ENCODE measurements at regions not wholly inside any gene's neighbourhood (a gene's known extent, or its start where the extent isn't known, plus 50 kb on each side); places are given as distances from the start of the nearest gene placed in this dataset.

GRCh38 chr9:33709269-33709668, 86.1 kb upstream of the PRSS3 start:
- TF ChIP-seq CTCF (IDR thresholded peaks at IDR 0.05) (no peak), POLR2AphosphoS5 (IDR thresholded peaks at IDR 0.05) (no peak), POLR2A (IDR thresholded peaks at IDR 0.05) (no peak)
